Keratinocyte (primary cell): ENCODE measurements at regions not wholly inside any gene's neighbourhood (a gene's known extent, or its start where the extent isn't known, plus 50 kb on each side); places are given as distances from the start of the nearest gene placed in this dataset.
A peak's percentile ranks its signal among the peaks of the same experiment; 100 is the strongest.

Experiments
- DNase-seq: peaks from one replicate; pipeline ENCODE4 v3.0.0-alpha.2; 2011; ENCODE audit warnings: low read depth, missing footprints, low spot score
- FAIRE-seq: peaks from 2 replicates; lab custom pipeline; 2011; peaks lifted over from hg19 to GRCh38; lab: Jason Lieb, UNC
- H2AFZ ChIP-seq: 2 replicates; pipeline ENCODE4 v1.6.0; 2012; ENCODE audit warnings: low read length, control low read depth, inconsistent platforms; ENCODE audit not compliant: control insufficient read depth
- H3K27ac ChIP-seq: 2 replicates; pipeline ENCODE4 v1.5.1; 2011; ENCODE audit warnings: low read length; ENCODE audit not compliant: control insufficient read depth, insufficient read depth
- H3K27me3 ChIP-seq: 3 replicates; pipeline ENCODE4 v1.6.0; 2011; ENCODE audit warnings: low read length; ENCODE audit not compliant: control insufficient read depth, insufficient read depth; ENCODE audit errors: extremely low read depth
- H3K36me3 ChIP-seq, 2 experiments: 2 replicates in 1 of 2; 3 replicates in 1 of 2; pipeline ENCODE4 v1.5.1; 2011; ENCODE audit warnings: low read length in 2 of 2, mild to moderate bottlenecking in 1 of 2; ENCODE audit not compliant: control insufficient read depth in 2 of 2, insufficient read depth in 2 of 2; ENCODE audit errors: extremely low read depth in 1 of 2
- H3K4me1 ChIP-seq: 3 replicates; pipeline ENCODE4 v1.5.1; 2011; ENCODE audit warnings: low read length; ENCODE audit not compliant: control insufficient read depth, insufficient read depth; ENCODE audit errors: extremely low read depth
- H3K4me2 ChIP-seq: 3 replicates; pipeline ENCODE4 v1.6.0; 2011; ENCODE audit warnings: low read depth, low read length; ENCODE audit not compliant: control insufficient read depth, insufficient read depth; ENCODE audit errors: extremely low read depth
- H3K4me3 ChIP-seq, 3 experiments: fragments of 200-600 bp in 1 of 3; sonication (generic) in 1 of 3; 2 replicates in 2 of 3; 3 replicates in 1 of 3; pipeline ENCODE4 v1.5.1; 2011 to 2016; ENCODE audit warnings: low read length in 3 of 3, mild to moderate bottlenecking in 3 of 3, control low read depth in 2 of 3, inconsistent platforms in 1 of 3, low read depth in 1 of 3, mixed read lengths in 1 of 3, mixed run types in 1 of 3, moderate library complexity in 1 of 3; ENCODE audit not compliant: control insufficient read depth in 2 of 3, insufficient read depth in 2 of 3; ENCODE audit errors: extremely low read depth in 1 of 3
- H3K79me2 ChIP-seq: 2 replicates; pipeline ENCODE4 v1.6.0; 2012; ENCODE audit warnings: low read length; ENCODE audit not compliant: control insufficient read depth, insufficient read depth
- H3K9ac ChIP-seq: 3 replicates; pipeline ENCODE4 v1.6.0; 2011; ENCODE audit warnings: low read length; ENCODE audit not compliant: control insufficient read depth, insufficient read depth; ENCODE audit errors: extremely low read depth
- H3K9me1 ChIP-seq: 3 replicates; pipeline ENCODE4 v1.6.0; 2011; ENCODE audit warnings: low read length; ENCODE audit not compliant: control insufficient read depth, insufficient read depth; ENCODE audit errors: extremely low read depth
- H3K9me3 ChIP-seq: 2 replicates; pipeline ENCODE4 v1.5.1; 2012; ENCODE audit warnings: low read depth, low read length; ENCODE audit not compliant: control insufficient read depth
- H4K20me1 ChIP-seq: 3 replicates; pipeline ENCODE4 v1.6.0; 2011; ENCODE audit warnings: low read length; ENCODE audit not compliant: control insufficient read depth, insufficient read depth; ENCODE audit errors: extremely low read depth
- CTCF ChIP-seq, 3 experiments: IDR thresholded peaks in 1 of 3; conservative IDR thresholded peaks in 1 of 3; optimal IDR thresholded peaks in 1 of 3; 2 replicates in 2 of 3; 3 replicates in 1 of 3; pipeline versions ENCODE3 to v1.5.1; 2011; ENCODE audit warnings: low read length in 3 of 3, mild to moderate bottlenecking in 3 of 3, moderate library complexity in 2 of 3, control low read depth in 1 of 3, inconsistent platforms in 1 of 3; ENCODE audit not compliant: insufficient read depth in 2 of 3; ENCODE audit errors: extremely low read depth in 1 of 3
- EZH2 ChIP-seq: IDR thresholded peaks from one replicate; pipeline ENCODE4 v1.6.1; 2012; ENCODE audit warnings: inconsistent platforms, mild to moderate bottlenecking, low read length, moderate library complexity
- dilution Hi-C: fragments of 300-500 bp; cut with MboI; formaldehyde crosslinking; loops from one replicate; pipeline ENCODE4 v1.7.0; 2020; ENCODE audit warnings: low sequenced_read_pairs; ENCODE audit not compliant: extremely low pct_ligation_motif_present

DNA sequence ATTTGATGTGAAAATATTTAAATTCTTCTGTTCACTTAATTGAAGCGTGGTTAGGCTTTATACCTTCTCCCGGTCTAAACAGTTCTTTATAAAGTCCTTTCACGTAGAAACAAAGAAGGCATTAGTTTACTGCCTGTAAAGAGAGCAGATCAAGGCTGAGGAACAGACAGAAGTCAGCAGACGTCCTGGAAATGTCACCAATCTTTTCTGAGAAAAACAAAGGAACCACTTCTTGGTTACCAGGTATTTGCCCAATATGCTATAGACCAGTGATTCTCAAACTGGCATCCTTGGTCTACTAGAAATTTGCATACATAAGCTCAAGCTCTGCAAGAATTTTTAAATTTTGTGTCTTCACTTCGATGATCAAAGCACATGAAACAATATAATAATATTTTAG lies 89.2 kb upstream of the STK17B start:
- Histone ChIP-seq H3K9me1 (no peaks in the 10 kb centered on the region), H3K36me3 (no peaks in the 10 kb centered on the region), H3K9ac (peak overlapping the region; percentile 10), H3K27ac (peak overlapping the region; percentile 57), H3K4me3 (peak overlapping the region in 1 of 3 experiments; percentile 14), H4K20me1 (no peaks in the 10 kb centered on the region), H3K9me3 (no peaks in the 10 kb centered on the region), H3K4me2 (peak overlapping the region; percentile 45), H3K27me3 (no peaks in the 10 kb centered on the region), H2AFZ (no peak overlapping the region), H3K4me1 (peaks cover 48% of the 10 kb centered on the region), H3K79me2 (no peaks in the 10 kb centered on the region)
- dilution Hi-C loops: no loop called here
- FAIRE-seq: no peak
- DNase-seq: no peak
- TF ChIP-seq EZH2 (no peak), CTCF (optimal IDR thresholded peaks at IDR 0.05 in 1 of 3, IDR thresholded peaks at IDR 0.05 in 1 of 3, conservative IDR thresholded peaks at IDR 0.05 in 1 of 3; ENCODE audit: extremely low read depth in 1 of 3, insufficient read depth in 2 of 3, low read length in 3 of 3) (no peak)

GRCh38 chr2:196262606-196263005 lies 91.2 kb upstream of the STK17B start:
- peak overlapping the region; percentile 35 for H3K9ac ChIP-seq

More at GRCh38 chr2:196262606-196263005, 91.2 kb upstream of the STK17B start:
- Histone ChIP-seq H3K4me2 (peak overlapping the region; percentile 72), H3K27ac (peak overlapping the region; percentile 63), H3K36me3 (no peaks in the 10 kb centered on the region), H3K4me3 (peak overlapping the region in 1 of 3 experiments; percentile 7), H3K9me3 (no peaks in the 10 kb centered on the region), H3K79me2 (no peaks in the 10 kb centered on the region), H3K4me1 (peaks cover 60% of the 10 kb centered on the region), H4K20me1 (no peaks in the 10 kb centered on the region), H3K9me1 (no peaks in the 10 kb centered on the region), H2AFZ (peak overlapping the region; percentile 75), H3K27me3 (no peaks in the 10 kb centered on the region)
- no peak for TF ChIP-seq CTCF (optimal IDR thresholded peaks at IDR 0.05 in 1 of 3, IDR thresholded peaks at IDR 0.05 in 1 of 3, conservative IDR thresholded peaks at IDR 0.05 in 1 of 3; ENCODE audit: extremely low read depth in 1 of 3, insufficient read depth in 2 of 3, low read length in 3 of 3)
- TF ChIP-seq EZH2: no peak
- DNase-seq: no peak
- dilution Hi-C loops: no loop called here
- FAIRE-seq: no peak
